Hepatic stellate cell (primary cell): ENCODE measurements at regions not wholly inside any gene's neighbourhood (a gene's known extent, or its start where the extent isn't known, plus 50 kb on each side); places are given as distances from the start of the nearest gene placed in this dataset.

Source experiments
- DNase-seq: peaks from one replicate; pipeline ENCODE4 v3.0.0; 2011; ENCODE audit warnings: low spot score

GRCh38 chr4:186351668-186352194 lies 85.7 kb downstream of the F11 start:
- DNase-seq: no peak

GRCh38 chr4:186348433-186348832 lies 82.4 kb downstream of the F11 start:
- no peak for DNase-seq

- no peak for DNase-seq
Measured at GRCh38 chr4:186347743-186348142, 81.8 kb downstream of the F11 start.

GRCh38 chr4:186345184-186345583 lies 79.2 kb downstream of the F11 start:
- no peak for DNase-seq

- no peak for DNase-seq
Measured at GRCh38 chr4:186342582-186342981, 76.6 kb downstream of the F11 start.

- DNase-seq: no peak
Measured at GRCh38 chr4:186341655-186342054, 75.7 kb downstream of the F11 start.
